Tibial nerve (tissue), 4 donors: ENCODE measurements at regions not wholly inside any gene's neighbourhood (a gene's known extent, or its start where the extent isn't known, plus 50 kb on each side); places are given as distances from the start of the nearest gene placed in this dataset.

Source experiments
- DNase-seq, 2 donors: peaks; one replicate each; pipeline ENCODE4 v3.0.0-alpha.2; 2019; ENCODE audit warnings: low spot score in 2 of 2
- H3K27ac ChIP-seq, 4 donors: fragments of 200-600 bp; sonication (generic) in 3 of 4; one replicate each; pipeline ENCODE4 v1.5.1; 2017 to 2019; ENCODE audit warnings: mild to moderate bottlenecking in 1 of 4
- H3K27me3 ChIP-seq, 2 donors: fragments of 200-600 bp; sonication (generic) in 1 of 2; one replicate each; pipeline versions ENCODE4 v1.5.1 to v1.6.0; 2017 to 2019
- H3K36me3 ChIP-seq, 3 donors: fragments of 200-600 bp; sonication (generic); one replicate each; pipeline ENCODE4 v1.5.1; 2018 to 2019
- H3K4me1 ChIP-seq, 4 donors: fragments of 200-600 bp; sonication (generic) in 3 of 4; one replicate each; pipeline ENCODE4 v1.5.1; 2017 to 2019
- H3K4me3 ChIP-seq, 4 donors: fragments of 200-600 bp; sonication (generic) in 3 of 4; one replicate each; pipeline ENCODE4 v1.5.1; 2017 to 2019; ENCODE audit warnings: mild to moderate bottlenecking in 1 of 4, moderate library complexity in 1 of 4
- H3K9me3 ChIP-seq, 4 donors: fragments of 200-600 bp; sonication (generic) in 3 of 4; one replicate each; pipeline ENCODE4 v1.5.1; 2017 to 2019
- EP300 ChIP-seq, 2 donors: sonication (generic); formaldehyde crosslinking; IDR thresholded peaks; one replicate each; pipeline ENCODE4 v1.6.1; 2017; ENCODE audit warnings: antibody characterized with exemption in 2 of 2, mild to moderate bottlenecking in 1 of 2
- POLR2A ChIP-seq, 2 donors: fragments of 450-650 bp; IDR thresholded peaks; one replicate each; pipeline ENCODE4 v1.6.1; 2017; ENCODE audit warnings: antibody characterized with exemption in 2 of 2, mild to moderate bottlenecking in 2 of 2, moderate library complexity in 2 of 2
- WGBS, 2 donors: methylation state at CpG; one replicate each; pipeline ENCODE4 v1.1.5; 2018; 5-methylcytosine and 5-hydroxymethylcytosine counted together
- TF ChIP-seq, protein P1 (sequence below), 5 experiments: fragments of 200-600 bp in 3 of 5; fragments of 450-650 bp in 2 of 5; sonication (generic) in 3 of 5; IDR thresholded peaks; one replicate each; pipeline ENCODE4 v1.5.1; 2016 to 2019; ENCODE audit warnings: antibody characterized with exemption in 5 of 5, mild to moderate bottlenecking in 3 of 5, moderate library complexity in 2 of 5

DNA sequence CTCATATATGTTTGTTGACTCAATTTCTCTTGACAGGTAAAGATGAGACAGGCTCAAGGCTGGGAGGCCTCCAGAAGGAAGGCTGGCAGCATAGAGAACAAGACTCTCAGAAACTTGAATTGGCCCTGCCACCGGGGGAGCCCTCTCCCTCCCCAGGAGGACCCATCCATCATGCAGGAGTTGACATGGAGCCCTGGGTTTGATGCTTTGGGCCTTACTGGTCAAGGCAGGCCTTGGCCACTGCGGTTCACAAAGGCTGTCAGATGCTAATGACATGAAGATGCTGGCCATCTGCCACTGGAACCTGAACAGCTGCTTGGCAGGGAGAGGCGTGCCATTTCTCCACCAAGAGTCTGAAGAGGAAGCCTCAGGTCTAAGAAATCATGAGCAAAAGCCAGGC is 193.6 kb downstream of the MTCL1 start:
- no peaks in the 10 kb centered on the region for H3K27me3 ChIP-seq
- 62 to 75% methylated on average over 3 of the region's 3 CpGs for WGBS, 2 donors
- no peak for DNase-seq

DNA sequence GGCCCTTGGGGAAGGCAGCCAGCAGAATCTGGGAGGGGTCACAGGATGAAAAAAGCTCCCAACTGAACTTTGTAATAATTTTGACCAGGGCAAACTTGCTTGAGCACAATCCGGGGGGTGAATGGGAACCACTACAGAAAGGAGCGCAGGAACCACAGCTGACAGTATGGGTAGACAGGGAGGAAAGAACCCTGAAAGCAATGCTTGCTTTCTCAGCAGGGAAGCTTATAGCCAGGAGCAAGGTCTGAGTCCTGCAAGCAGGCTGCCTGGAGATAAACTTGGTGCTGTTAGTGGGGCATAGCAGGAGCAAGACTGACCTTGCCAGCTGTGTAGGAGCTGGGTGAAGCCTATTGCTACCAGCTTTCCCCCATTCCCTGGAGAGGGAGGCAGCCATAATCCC is 195.2 kb downstream of the MTCL1 start:
- Histone ChIP-seq H3K36me3 (no peaks in the 10 kb centered on the region), H3K4me3 (no peak overlapping the region), H3K27ac (no peak overlapping the region), H3K27me3 (no peaks in the 10 kb centered on the region), H3K4me1 (no peaks in the 10 kb centered on the region), H3K9me3 (peaks cover 0 to 30% (median 0%) of the 10 kb centered on the region in 4 donors)
- WGBS, 2 donors: 69 to 94% methylated on average over 2 of the region's 2 CpGs
- DNase-seq: no peak
- TF ChIP-seq POLR2A (IDR thresholded peaks at IDR 0.05): no peak
- TF ChIP-seq EP300 (IDR thresholded peaks at IDR 0.05): no peak
- TF ChIP-seq, protein P1, sequence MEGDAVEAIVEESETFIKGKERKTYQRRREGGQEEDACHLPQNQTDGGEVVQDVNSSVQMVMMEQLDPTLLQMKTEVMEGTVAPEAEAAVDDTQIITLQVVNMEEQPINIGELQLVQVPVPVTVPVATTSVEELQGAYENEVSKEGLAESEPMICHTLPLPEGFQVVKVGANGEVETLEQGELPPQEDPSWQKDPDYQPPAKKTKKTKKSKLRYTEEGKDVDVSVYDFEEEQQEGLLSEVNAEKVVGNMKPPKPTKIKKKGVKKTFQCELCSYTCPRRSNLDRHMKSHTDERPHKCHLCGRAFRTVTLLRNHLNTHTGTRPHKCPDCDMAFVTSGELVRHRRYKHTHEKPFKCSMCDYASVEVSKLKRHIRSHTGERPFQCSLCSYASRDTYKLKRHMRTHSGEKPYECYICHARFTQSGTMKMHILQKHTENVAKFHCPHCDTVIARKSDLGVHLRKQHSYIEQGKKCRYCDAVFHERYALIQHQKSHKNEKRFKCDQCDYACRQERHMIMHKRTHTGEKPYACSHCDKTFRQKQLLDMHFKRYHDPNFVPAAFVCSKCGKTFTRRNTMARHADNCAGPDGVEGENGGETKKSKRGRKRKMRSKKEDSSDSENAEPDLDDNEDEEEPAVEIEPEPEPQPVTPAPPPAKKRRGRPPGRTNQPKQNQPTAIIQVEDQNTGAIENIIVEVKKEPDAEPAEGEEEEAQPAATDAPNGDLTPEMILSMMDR (IDR thresholded peaks at IDR 0.05): no peak

More for the DNA sequence above, 193.6 kb downstream of the MTCL1 start:
- Histone ChIP-seq H3K4me1 (no peaks in the 10 kb centered on the region), H3K27ac (no peak overlapping the region), H3K9me3 (peaks cover 0 to 30% (median 0%) of the 10 kb centered on the region in 4 donors), H3K4me3 (no peak overlapping the region), H3K36me3 (no peaks in the 10 kb centered on the region)
- TF ChIP-seq, protein P1 (IDR thresholded peaks at IDR 0.05): no peak
- TF ChIP-seq POLR2A (IDR thresholded peaks at IDR 0.05) (no peak), EP300 (IDR thresholded peaks at IDR 0.05) (no peak)

DNA sequence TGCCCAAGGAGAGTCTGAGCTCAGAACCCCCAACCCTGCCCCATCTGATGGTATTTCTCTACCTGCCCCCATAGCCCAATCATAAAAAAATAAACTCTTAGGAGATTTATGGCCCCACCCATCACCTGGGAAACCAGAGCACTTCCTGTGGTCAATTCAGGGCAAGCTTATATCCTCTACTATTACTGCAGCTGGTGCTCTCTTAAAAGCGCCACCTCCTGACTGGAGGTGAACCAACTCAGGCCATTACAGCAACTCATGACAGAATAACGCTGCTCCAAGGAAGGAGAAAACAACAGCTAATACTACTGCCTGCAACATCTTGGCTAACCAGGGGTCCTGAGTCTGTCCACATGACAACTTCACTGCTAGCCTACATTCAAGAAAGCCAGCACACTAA is 195.7 kb downstream of the MTCL1 start:
- Histone ChIP-seq H3K36me3 (no peaks in the 10 kb centered on the region), H3K27me3 (no peaks in the 10 kb centered on the region), H3K27ac (no peak overlapping the region), H3K4me3 (no peak overlapping the region), H3K9me3 (peaks cover 0 to 28% (median 0%) of the 10 kb centered on the region in 4 donors), H3K4me1 (no peaks in the 10 kb centered on the region)
- 88 to 92% methylated on average over 2 of the region's 2 CpGs for WGBS, 2 donors
- no peak for DNase-seq
- TF ChIP-seq, protein P1 (IDR thresholded peaks at IDR 0.05): no peak
- TF ChIP-seq POLR2A (IDR thresholded peaks at IDR 0.05) (no peak), EP300 (IDR thresholded peaks at IDR 0.05) (no peak)

DNA sequence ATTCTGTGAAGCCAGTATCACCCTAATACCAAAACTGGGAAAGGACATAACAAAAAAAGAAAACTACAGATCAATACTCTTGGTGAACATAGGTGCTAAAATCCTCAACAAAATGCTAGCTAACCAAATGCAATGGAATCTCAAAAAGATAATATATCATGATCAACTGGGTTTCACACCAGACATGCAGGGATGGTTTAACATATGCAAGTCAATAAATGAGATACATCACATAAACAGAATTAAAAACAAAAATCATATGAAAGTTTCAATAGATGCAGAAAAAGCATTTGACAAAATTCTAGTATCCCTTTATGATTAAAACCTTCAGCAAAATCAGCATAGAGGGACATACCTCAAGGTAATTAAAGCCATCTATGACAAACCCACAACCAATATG is 198.2 kb upstream of the NDUFV2 start:
- Histone ChIP-seq H3K36me3 (no peaks in the 10 kb centered on the region), H3K27me3 (no peaks in the 10 kb centered on the region), H3K27ac (no peak overlapping the region), H3K9me3 (peaks cover 0 to 20% (median 0%) of the 10 kb centered on the region in 4 donors), H3K4me1 (no peaks in the 10 kb centered on the region), H3K4me3 (no peak overlapping the region)
- TF ChIP-seq EP300 (IDR thresholded peaks at IDR 0.05): no peak
- TF ChIP-seq, protein P1 (IDR thresholded peaks at IDR 0.05): no peak
- TF ChIP-seq POLR2A (IDR thresholded peaks at IDR 0.05): no peak
- no peak for DNase-seq

DNA sequence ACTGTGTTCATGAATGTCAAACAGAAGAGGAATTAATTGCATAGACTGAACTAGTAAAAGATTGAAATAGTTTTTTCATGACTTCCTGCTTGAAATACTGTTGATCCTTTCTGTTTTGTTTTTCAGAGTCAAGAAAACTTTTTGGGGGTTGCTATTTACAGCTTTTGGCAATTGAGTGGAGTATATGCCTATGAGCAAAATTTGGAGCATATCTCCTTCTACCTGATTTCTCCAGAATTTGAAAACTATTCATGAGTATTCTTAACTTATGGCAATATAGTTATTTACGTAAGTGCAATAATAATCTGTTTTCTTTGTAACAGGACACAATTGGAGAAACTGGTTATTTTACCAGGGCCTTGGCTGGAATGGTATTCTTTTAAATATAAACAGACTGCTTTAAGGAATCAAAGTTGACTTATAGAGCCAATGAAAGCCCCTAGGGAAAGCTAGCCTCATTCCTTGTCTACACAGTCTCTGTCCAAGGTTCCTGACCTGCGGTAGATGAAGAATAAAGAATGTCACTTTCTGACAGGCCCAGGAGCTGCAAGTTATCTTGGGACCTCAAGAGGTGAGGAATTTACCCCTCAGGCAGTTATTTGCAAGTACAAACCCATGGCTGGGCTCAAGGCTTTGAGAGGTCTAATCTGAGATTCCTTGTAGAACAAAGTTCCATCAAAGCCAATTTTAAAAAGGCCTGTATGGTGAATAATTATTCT is 193.5 kb upstream of the NDUFV2 start:
- Histone ChIP-seq H3K4me1 (no peaks in the 10 kb centered on the region), H3K36me3 (no peaks in the 10 kb centered on the region), H3K4me3 (no peak overlapping the region), H3K27me3 (no peaks in the 10 kb centered on the region), H3K9me3 (peaks cover 0 to 3% (median 0%) of the 10 kb centered on the region in 4 donors), H3K27ac (no peak overlapping the region)
- no peak for TF ChIP-seq EP300 (IDR thresholded peaks at IDR 0.05)
- TF ChIP-seq, protein P1 (IDR thresholded peaks at IDR 0.05): no peak
- TF ChIP-seq POLR2A (IDR thresholded peaks at IDR 0.05): no peak
- DNase-seq: no peak
- WGBS, 2 donors: 81 to 92% methylated on average over 2 of the region's 2 CpGs
